ENCODE measurements at regions not wholly inside any gene's neighbourhood (a gene's known extent, or its start where the extent isn't known, plus 50 kb on each side); places are given as distances from the start of the nearest gene placed in this dataset.

DNA sequence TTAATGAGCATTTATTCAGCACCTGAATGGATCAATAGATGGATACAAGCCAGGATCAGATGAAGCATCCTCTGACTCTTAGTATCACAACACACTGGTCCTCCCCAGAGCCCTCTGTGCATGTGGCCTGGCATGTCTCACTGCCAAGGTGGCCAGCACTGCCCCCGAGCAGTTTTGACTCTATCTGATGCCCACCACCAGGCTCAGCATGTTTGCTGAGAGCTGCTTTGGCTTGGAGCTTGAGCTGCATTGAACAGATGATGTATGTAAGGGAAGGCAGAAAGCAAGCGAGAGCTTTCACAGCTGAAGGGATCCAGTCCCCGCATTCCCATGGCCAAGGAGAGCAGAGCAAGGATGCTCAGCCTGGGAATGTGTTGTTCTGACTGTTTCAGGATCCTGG lies 320.3 kb downstream of the BUD13 start (continued):
- no peak for TF ChIP-seq TAF1 (IDR thresholded peaks at IDR 0.05; ENCODE audit: borderline replicate concordance, low read depth, low read length)
- peak; percentile 99 for TF ChIP-seq GATA2 (CRISPR knock-in tag; IDR thresholded peaks at IDR 0.05)
- TF ChIP-seq MAX (IDR thresholded peaks at IDR 0.05; ENCODE audit: low read depth), result no peak
- TF ChIP-seq ELF1 (IDR thresholded peaks at IDR 0.05), result no peak
- TF ChIP-seq RCOR1 (IDR thresholded peaks at IDR 0.05; ENCODE audit: low read length), result peak; percentile 98
- TF ChIP-seq RXRA (IDR thresholded peaks at IDR 0.05; ENCODE audit: borderline replicate concordance, low read depth), result no peak
- TF ChIP-seq RAD21 (IDR thresholded peaks at IDR 0.05; ENCODE audit: low read length), result peak; percentile 42; the same call in 1 of the 2 replicates
- no peak for TF ChIP-seq RFX5 (IDR thresholded peaks at IDR 0.05; ENCODE audit: low read length)

GRCh38 chr11:116449522-116449921 lies 323.3 kb downstream of the BUD13 start:
- no peak overlapping the region for H3K27ac ChIP-seq (ENCODE audit: low read depth in 2 of 2, low read length in 1 of 2)
- H3K4me1 ChIP-seq (ENCODE audit: control insufficient read depth in 1 of 2, insufficient read depth in 2 of 2, low read depth in 1 of 2, low read length in 1 of 2), result peaks cover 0 to 25% of the 10 kb centered on the region in 2 experiments; a peak in 1 of 4 replicates
- H4K20me1 ChIP-seq (ENCODE audit: insufficient read depth), result no peaks in the 10 kb centered on the region
- no peaks in the 10 kb centered on the region for H3K27me3 ChIP-seq (ENCODE audit: insufficient read depth)
- TF ChIP-seq TCF12 (IDR thresholded peaks at IDR 0.05) (no peak), JUND (IDR thresholded peaks at IDR 0.05) (no peak), FOSL2 (IDR thresholded peaks at IDR 0.05; ENCODE audit: borderline replicate concordance, low read depth) (no peak), CTCF (IDR thresholded peaks at IDR 0.05) (no peak), TEAD4 (IDR thresholded peaks at IDR 0.05; ENCODE audit: borderline replicate concordance, insufficient read depth) (no peak)
- TF ChIP-seq, protein P1, sequence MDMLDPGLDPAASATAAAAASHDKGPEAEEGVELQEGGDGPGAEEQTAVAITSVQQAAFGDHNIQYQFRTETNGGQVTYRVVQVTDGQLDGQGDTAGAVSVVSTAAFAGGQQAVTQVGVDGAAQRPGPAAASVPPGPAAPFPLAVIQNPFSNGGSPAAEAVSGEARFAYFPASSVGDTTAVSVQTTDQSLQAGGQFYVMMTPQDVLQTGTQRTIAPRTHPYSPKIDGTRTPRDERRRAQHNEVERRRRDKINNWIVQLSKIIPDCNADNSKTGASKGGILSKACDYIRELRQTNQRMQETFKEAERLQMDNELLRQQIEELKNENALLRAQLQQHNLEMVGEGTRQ (IDR thresholded peaks at IDR 0.05; ENCODE audit: borderline replicate concordance, low read depth, low read length), result no peak
- ChIA-PET CTCF (no interaction called here), POLR2A (no interaction called here)
- H3K79me2 ChIP-seq (ENCODE audit: insufficient read depth), result no peaks in the 10 kb centered on the region
- no peak overlapping the region for H3K4me3 ChIP-seq (ENCODE audit: low read depth in 2 of 2, low read length in 1 of 2)
- no peaks in the 10 kb centered on the region for H3F3A ChIP-seq (replicated peaks; ENCODE audit: insufficient read depth)
- WGBS (ENCODE audit: low lambda C conversion rate), result 63% methylated on average over 1 of the region's 1 CpG
- H3K36me3 ChIP-seq (replicated peaks in 1 of 2; ENCODE audit: control insufficient read depth in 1 of 2, insufficient read depth in 2 of 2, low read length in 1 of 2), result no peaks in the 10 kb centered on the region
- no peak overlapping the region for H2AFZ ChIP-seq (ENCODE audit: low read depth)
- no peaks in the 10 kb centered on the region for H3K9me3 ChIP-seq
- DNase-seq, result no peak
- H3K9ac ChIP-seq, result no peak overlapping the region
- H3K9me2 ChIP-seq, result no peaks in the 10 kb centered on the region
- H3K4me2 ChIP-seq, result no peak overlapping the region

Measured in SK-N-SH (cell line).